Psoas muscle (tissue), 7 donors: ENCODE measurements at regions not wholly inside any gene's neighbourhood (a gene's known extent, or its start where the extent isn't known, plus 50 kb on each side); places are given as distances from the start of the nearest gene placed in this dataset.

Experiments used
- ATAC-seq, 4 donors: fragments of 200-7000 bp; cut with Tn5 transposase; one replicate each; pipeline ENCODE4 v1.9.1; 2020; ENCODE audit warnings: moderate library complexity in 3 of 4, mild to moderate bottlenecking in 2 of 4
- DNase-seq, 2 donors: peaks; one replicate each; pipeline ENCODE4 v3.0.0-alpha.2; 2020
- H3K27ac ChIP-seq: fragments of 200-600 bp; one replicate; pipeline ENCODE4 v1.8.0; 2022
- H3K27me3 ChIP-seq, 3 donors: fragments of 200-600 bp in 1 of 3; one replicate each; pipeline versions ENCODE4 v1.6.1 to v1.8.0; 2013 to 2022; ENCODE audit warnings: low read length in 2 of 3, mild to moderate bottlenecking in 2 of 3, moderate library complexity in 1 of 3; ENCODE audit not compliant: insufficient read depth in 3 of 3
- H3K36me3 ChIP-seq, 2 donors: fragments of 200-600 bp in 1 of 2; one replicate each; pipeline versions ENCODE4 v1.6.1 to v1.8.0; 2013 to 2022; ENCODE audit warnings: low read depth in 1 of 2, mild to moderate bottlenecking in 1 of 2, moderate library complexity in 1 of 2; ENCODE audit not compliant: insufficient read depth in 1 of 2
- H3K4me1 ChIP-seq: fragments of 200-600 bp; one replicate; pipeline ENCODE4 v1.8.0; 2022
- H3K4me3 ChIP-seq: fragments of 200-600 bp; one replicate; pipeline ENCODE4 v1.8.0; 2022; ENCODE audit warnings: mild to moderate bottlenecking
- H3K9me3 ChIP-seq: fragments of 200-600 bp; one replicate; pipeline ENCODE4 v1.8.0; 2022
- WGBS, 3 donors: extraction: QIAGEN DNeasy Blood & Tissue Kit; methylation state at CpG; one replicate each; pipeline versions ENCODE4 v1.1.6 to v1.1.7; 2013; 5-methylcytosine and 5-hydroxymethylcytosine counted together
- intact Hi-C, 2 donors: fragments of 100-400 bp; cut with DNase I; formaldehyde crosslinking; loops; one replicate each; pipeline versions ENCODE4 v1.11.0 to v1.14.2; 2022
- TF ChIP-seq, protein P1 (sequence below): fragments of 200-600 bp; IDR thresholded peaks from one replicate; pipeline ENCODE4 v1.8.0; 2022; ENCODE audit warnings: antibody characterized with exemption
- donor health status: healthy with polysubstance abuse.
- donor health status: DM: no; HTN: no; CAD: no; lungs with moderate emphysema.
- donor health status: Bipolar disorder and iron deficiency.
- donor health status: healthy.
- donor health status: DM: yes; HTN: yes; CAD: no.
- donor health status: DM: no; HTN: no; CAD: no.
- donor health status: DM: yes; HTN: yes; CAD: no.

GRCh38 chr1:71166178-71167173 is 85.6 kb upstream of the ZRANB2 start:
- TF ChIP-seq, protein P1, sequence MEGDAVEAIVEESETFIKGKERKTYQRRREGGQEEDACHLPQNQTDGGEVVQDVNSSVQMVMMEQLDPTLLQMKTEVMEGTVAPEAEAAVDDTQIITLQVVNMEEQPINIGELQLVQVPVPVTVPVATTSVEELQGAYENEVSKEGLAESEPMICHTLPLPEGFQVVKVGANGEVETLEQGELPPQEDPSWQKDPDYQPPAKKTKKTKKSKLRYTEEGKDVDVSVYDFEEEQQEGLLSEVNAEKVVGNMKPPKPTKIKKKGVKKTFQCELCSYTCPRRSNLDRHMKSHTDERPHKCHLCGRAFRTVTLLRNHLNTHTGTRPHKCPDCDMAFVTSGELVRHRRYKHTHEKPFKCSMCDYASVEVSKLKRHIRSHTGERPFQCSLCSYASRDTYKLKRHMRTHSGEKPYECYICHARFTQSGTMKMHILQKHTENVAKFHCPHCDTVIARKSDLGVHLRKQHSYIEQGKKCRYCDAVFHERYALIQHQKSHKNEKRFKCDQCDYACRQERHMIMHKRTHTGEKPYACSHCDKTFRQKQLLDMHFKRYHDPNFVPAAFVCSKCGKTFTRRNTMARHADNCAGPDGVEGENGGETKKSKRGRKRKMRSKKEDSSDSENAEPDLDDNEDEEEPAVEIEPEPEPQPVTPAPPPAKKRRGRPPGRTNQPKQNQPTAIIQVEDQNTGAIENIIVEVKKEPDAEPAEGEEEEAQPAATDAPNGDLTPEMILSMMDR = no peak
- Histone ChIP-seq H3K4me1 (no peaks in the 10 kb centered on the region), H3K36me3 (no peaks in the 10 kb centered on the region), H3K27me3 (no peaks in the 10 kb centered on the region), H3K27ac (no peak overlapping the region), H3K4me3 (no peak overlapping the region), H3K9me3 (no peaks in the 10 kb centered on the region)
- intact Hi-C loops = no loop called here
- WGBS, 3 donors = 53 to 65% (median 53%) methylated on average over 4 of the region's 4 CpGs
- ATAC-seq (no peak), DNase-seq (no peak)

GRCh38 chr1:71157715-71158114 is 76.9 kb upstream of the ZRANB2 start:
- 65 to 77% (median 74%) methylated on average over 2 of the region's 2 CpGs for WGBS, 3 donors
- TF ChIP-seq, protein P1 = no peak

GRCh38 chr1:71157151-71157550 is 76.3 kb upstream of the ZRANB2 start:
- WGBS, 3 donors = 66 to 73% (median 71%) methylated on average over 5 of the region's 5 CpGs
- Histone ChIP-seq H3K36me3 (no peaks in the 10 kb centered on the region), H3K27ac (no peak overlapping the region), H3K4me3 (no peak overlapping the region), H3K27me3 (no peaks in the 10 kb centered on the region), H3K4me1 (no peaks in the 10 kb centered on the region), H3K9me3 (peaks cover 2% of the 10 kb centered on the region)
- intact Hi-C loops = no loop called here
- DNase-seq = no peak
- ATAC-seq = no peak
- TF ChIP-seq, protein P1 = no peak

More at GRCh38 chr1:71157715-71158114, 76.9 kb upstream of the ZRANB2 start:
- Histone ChIP-seq H3K27ac (no peak overlapping the region), H3K4me1 (no peaks in the 10 kb centered on the region), H3K27me3 (no peaks in the 10 kb centered on the region), H3K36me3 (no peaks in the 10 kb centered on the region), H3K9me3 (no peaks in the 10 kb centered on the region), H3K4me3 (no peak overlapping the region)
- intact Hi-C loops = no loop called here
- DNase-seq (no peak), ATAC-seq (no peak)

- no peaks in the 10 kb centered on the region for H3K4me1 ChIP-seq
- 79 to 90% (median 84%) methylated on average over 2 of the region's 2 CpGs for WGBS, 3 donors
- H3K27ac ChIP-seq = no peak overlapping the region
- no peaks in the 10 kb centered on the region for H3K36me3 ChIP-seq
- H3K4me3 ChIP-seq = no peak overlapping the region
- DNase-seq = no peak
- no peaks in the 10 kb centered on the region for H3K27me3 ChIP-seq
- H3K9me3 ChIP-seq = peaks cover 2% of the 10 kb centered on the region
- ATAC-seq = no peak
- TF ChIP-seq, protein P1 = no peak
- intact Hi-C loops = no loop called here
Observed at GRCh38 chr1:71156590-71156989, 75.8 kb upstream of the ZRANB2 start.
